Activated T-cell treated with anti-CD3 and anti-CD28 coated beads, Interleukin-2, amount 50 U/mL, for 48 hours (primary cell): ENCODE measurements at regions not wholly inside any gene's neighbourhood (a gene's known extent, or its start where the extent isn't known, plus 50 kb on each side); places are given as distances from the start of the nearest gene placed in this dataset.
A peak's percentile ranks its signal among the peaks of the same experiment; 100 is the strongest.
"Not testable (repeated sequence)": the region's sequence is repeated elsewhere in the genome, so short reads cannot be mapped to it uniquely, and the experiment has no call there.

Source experiments
- DNase-seq, 2 experiments: peaks; one replicate each; pipeline ENCODE4 v3.0.0-alpha.2; 2020

DNA sequence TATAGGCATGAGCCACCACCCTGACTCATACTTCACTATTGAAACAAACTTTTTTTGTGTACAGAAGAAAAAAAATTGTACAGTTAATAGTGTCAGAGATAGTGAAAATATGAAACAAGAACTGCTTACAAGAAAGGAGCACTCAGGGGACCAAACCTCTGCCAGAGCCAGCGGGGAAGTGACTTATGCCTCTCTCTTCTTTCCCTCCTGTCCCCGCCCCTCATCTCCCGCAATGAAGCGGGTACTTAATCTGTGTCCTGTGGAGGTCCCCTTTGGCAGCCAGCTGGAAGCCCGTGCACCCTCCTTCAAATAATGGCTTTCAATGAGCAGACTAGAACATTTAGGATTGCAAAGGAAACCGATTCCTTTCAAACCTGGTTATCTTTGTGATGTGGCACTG, 51.5 kb downstream of the PPIAL4A start:
- peak; percentile 34 to 44 for DNase-seq

DNA sequence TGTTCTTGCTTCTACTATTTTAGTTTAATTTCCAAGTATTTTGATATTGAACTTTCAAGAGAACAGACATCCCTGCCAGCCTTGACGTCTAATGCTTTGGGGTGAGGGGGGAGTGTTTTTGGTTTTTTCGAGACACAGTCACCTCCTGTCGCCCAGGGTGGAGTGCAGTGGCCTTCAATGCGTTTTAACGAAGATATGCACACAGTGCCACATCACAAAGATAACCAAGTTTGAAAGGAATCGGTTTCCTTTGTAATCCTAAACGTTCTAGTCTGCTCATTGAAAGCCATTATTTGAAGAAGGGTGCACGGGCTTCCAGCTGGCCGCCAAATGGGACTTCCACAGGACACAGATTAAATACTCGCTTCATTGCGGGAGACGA, 52.3 kb downstream of the PPIAL4A start:
- DNase-seq: not testable (repeated sequence)

DNA sequence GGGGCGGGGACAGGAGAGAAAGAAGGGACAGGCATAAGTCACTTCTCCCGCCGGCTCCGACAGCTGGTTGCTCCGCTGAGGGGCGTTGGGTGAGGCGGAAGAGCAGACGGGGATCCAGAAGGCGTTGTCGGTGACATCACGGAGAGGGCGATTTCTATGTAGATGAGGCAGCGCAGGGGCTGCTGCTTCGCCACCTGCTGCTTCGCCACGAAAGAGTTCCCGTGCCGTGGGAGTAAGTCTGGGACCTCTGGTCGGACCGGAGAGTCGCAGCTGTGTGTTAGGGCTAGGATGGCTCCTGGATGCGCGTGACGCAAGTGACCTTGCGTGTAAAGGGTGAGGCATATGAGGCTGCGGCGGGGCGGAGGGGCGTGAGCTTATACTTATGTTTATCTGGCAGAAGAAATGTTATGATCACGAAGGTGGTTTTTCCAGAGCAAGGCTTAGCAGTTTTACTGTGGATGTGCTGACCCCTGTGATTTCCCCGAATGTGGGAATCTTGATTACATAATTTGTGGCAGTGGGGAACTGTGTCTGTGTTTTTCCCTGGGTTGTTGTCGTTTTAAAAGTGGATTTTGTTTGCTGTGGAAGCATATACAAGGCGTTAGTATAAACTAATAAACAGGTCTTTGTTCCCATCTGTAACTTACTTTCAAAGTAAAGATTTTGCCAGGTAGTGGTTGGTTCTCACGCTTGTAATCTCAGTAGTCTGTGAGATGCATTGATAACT, 52.8 kb downstream of the PPIAL4A start:
- peak; percentile 89 to 93 for DNase-seq

DNA sequence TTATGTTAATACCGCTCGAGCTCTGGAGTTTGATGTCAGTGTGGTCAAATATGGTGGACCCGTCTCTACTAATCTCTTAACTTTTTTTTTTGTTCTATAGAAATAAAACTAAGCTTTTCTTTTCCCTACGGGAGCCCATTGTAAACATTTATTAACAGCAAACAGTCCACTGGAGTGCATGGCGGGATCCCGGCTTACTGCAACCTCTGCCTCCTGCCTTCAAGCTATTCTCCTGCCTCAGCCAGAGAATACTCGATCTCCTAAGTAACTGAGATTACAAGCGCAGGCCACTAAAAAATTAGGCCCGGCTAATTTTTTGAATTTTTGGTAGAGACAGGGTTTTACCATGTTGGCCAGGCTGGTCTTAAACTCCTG, 53.4 kb downstream of the PPIAL4A start:
- not testable (repeated sequence) for DNase-seq

DNA sequence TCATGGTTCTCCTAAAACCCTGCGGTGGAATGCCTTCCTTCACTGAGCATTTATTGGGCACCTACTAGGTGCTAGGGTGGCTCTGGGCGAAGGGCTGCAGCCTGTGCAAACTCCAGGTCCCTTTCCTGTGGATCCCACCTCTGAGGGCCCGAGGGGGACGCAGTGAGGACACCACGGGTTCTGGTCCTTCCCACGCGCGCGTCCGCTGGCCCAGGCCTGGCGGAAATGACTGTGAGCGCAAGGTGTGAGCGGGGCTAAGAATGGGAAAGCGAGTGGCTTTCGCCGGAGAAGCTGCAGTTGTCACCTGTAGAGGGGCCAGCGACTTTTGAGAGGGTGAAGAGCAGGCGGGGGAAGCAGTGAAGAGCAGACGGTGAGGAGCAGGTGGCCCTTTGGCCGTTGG, 55.1 kb downstream of the PPIAL4A start:
- not testable (repeated sequence) for DNase-seq

DNA sequence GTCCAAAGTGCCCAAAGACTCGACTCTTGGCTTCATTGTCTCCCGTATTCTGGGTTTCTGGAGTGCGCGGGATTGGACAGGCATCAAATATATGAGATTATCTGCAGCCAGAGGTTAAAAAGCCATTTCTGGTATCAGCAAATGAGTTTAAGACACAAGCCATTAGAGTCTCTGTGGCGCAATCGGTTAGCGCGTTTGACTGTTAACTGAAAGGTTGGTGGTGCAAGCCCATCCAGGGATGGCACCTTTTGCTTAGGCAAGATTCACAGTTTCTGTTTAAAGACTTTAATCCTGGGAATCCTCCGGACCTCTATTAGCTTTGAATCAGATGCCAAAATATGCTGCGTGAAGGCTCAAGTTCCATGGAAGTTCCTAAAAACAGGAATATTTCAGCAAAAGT, 55.6 kb downstream of the PPIAL4A start:
- not testable (repeated sequence) for DNase-seq

DNA sequence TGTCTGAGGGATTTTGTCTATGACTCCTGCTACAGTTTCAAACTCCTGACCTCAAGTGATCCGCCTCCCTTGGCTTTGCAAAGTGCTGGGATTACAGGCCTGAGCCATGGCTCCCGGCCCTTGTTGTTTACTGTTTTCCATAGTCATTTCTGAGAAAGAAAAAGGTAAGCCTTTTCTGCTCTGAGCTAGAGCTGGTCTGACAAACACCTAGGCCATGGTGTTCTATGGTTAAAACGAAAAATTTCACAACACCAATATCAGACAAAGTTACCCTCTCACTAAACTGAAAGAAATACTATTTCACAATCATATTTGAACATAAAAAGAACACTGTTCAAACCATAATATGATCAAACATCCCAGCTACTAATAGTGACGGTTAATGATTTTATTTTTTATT, 57.5 kb downstream of the PPIAL4A start:
- DNase-seq: not testable (repeated sequence)

DNA sequence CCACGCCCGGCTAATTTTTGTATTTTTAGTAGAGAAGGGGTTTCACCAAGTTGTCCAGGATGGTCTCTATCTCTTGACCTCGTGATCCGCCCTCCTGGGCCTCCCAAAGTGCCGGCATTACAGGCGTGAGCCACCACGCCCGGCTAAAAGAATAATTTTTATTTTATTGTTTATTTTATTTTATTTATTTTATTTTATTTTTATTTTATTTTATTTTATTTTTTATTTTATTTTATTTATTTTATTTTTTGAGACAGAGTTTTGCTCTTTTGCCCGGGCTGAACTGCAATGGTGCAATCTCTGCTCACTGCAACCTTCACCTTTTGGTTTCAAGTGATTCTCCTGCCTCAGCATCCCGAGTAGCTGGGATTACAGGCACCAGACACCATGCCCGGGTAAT, 60.2 kb downstream of the PPIAL4A start:
- DNase-seq: not testable (repeated sequence)

DNA sequence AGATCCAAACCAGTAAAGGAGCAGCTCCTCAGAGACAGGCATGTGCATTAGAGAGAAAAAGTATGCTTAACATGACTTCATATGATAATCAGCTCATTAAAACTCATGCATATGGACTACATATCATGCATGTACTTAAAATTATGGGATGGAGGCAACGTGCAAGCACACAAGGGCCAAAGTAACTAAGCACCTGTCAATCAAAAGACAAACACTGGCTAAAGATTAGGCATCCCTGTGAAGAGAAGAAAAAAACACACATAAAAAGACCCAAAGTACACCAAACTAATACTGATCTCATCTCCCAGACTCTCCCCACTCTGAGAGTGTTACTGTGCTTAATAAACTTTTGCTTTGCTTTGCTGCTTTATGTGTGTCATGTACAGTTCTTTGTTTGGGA, 61.1 kb downstream of the PPIAL4A start:
- DNase-seq: not testable (repeated sequence)

DNA sequence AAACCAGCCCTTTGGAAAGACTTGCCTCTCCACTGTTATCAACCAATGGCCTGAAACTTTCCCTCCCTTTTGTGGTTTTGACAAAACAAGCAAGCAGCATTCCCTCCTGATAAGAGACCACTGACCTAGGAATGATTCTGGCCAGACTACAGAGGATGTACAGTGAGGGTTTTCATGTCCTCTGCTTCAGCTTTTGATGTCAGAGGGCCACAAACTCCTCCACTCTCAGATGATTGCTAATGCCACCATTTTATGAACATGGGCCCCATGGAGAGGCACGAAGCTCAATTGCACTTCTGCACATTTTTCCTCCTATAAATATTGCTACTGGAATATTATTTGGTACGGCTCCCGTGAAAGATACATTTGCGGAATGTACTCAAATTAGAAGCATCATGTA, 61.5 kb downstream of the PPIAL4A start:
- DNase-seq: not testable (repeated sequence)

DNA sequence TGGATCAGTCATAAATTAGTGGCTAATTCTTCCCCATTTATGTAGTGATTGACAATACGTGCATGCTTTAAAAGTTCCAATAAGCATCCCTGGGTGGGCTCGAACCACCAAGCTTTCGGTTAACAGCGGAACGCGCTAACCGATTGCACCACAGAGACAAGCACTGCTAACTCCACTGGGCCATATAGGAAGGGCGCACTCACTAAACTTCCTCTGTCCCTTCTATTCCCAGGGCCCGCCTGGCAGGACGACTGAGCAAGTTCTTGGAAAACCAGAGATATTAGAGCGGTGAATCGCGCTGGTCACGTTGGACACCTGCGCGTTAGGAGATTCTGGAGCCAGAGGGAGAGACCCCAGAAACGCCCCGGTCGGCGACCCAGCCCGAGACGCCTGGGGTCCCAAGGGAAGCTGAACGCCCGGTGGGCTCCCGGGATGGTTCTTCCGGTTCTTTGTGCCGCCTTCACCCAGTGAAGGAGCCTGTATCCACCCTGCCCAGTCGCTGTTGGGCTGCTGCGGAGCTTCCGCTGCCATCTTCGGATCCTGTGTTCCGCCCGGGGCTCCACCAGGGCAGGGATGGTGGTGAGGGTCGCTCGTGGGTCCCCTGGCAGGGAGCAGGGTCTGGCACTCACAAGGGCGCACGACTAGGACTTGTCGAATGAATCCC, 62.8 kb downstream of the PPIAL4A start:
- DNase-seq: not testable (repeated sequence)

DNA sequence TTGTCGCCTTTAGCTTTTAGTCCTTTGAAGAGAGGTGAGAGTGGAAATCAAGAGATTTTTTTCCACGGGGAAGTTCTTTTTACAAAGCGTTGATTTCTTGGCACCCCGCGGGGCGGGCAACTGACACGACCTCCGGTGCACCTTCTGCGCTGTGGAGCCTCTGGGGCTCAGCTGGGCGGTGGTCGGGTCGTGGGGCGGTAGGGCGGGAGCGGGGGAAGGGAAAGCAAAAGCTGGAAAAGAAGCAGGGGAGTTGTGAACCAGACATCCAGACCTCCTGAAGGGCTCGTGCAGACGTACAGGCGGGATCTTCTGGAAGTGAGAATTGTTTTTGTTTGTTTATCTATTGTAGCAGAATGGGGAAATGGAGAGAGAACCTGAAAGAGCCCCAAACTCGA, 63.3 kb downstream of the PPIAL4A start:
- not testable (repeated sequence) for DNase-seq

DNA sequence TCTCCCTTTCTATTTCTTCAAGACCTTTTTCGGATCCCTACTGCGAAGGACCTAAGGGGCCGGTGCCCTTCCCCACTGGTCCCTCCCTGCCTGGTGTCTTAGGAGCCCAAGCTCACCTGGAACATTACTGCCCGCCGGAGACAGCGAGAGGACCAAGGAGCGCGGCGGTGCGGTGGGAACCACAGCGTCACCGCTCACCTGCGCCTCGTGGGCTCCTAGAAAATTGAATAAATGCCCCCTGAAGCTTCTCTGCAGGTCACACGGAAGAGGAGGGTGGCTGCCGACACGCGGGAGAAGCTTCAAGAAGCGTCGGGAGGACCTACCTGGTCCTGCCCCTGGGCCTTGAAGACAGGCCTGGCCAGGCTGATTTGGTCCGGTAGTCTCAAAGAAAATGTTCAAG, 65.2 kb downstream of the PPIAL4A start:
- no peak for DNase-seq

DNA sequence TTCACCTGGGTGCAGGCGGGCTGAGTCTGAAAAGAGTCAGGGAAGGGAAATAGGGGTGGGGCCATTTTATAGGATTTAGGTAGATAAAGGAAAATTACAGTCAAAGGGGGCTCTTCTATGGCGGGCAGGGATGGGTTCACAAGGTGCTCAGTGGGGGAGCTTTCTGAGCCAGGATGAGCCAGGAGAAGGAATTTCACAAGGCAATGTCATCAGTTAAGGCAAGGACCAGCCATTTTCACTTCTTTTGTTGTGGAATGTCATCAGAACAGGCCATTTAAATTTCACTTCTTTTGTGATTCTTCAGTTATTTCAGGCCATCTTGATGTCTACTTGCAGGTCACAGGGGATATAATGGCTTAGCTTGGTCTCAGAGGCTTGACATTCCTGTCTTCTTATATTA, 66.4 kb downstream of the PPIAL4A start:
- not testable (repeated sequence) for DNase-seq

DNA sequence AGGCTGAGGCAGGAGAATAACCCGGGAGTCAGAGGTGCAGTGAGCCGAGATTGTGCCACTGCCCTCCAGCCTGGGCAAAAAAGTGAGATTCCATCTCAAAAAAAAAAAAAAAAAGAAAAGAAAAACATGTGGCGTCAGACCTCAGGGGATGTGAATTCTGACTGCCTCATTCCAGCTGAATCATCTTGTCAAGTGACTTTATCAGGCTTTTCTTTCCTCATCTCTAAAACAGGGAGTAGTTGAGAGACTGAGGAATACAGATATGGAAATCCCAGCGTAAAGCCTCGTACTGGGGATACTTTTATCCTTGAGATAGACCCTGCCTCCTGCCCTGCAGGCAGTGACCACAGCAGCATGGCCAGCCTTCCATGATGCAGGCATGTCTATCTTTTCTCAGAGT, 76.4 kb downstream of the PPIAL4A start:
- DNase-seq: not testable (repeated sequence)

DNA sequence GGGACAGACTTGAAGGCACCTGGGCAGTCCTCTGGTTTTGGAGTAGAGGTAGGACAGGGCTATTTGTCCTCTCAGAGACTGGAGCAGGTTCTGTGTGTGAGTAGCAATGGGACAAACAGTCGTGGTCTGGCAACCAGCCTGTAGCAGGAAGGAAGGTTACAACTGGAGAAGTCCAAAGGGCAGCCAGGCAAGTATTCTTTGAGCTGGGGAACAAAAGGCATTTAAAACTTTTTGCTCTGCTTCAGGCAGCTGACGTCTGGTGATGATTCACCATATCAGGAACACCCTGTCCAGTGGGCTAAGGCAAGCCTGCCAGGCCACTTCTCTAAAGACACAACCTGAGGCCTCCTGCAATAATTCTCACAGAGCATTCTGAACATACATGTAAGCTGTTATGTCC, 83.3 kb downstream of the PPIAL4A start:
- DNase-seq: not testable (repeated sequence)

DNA sequence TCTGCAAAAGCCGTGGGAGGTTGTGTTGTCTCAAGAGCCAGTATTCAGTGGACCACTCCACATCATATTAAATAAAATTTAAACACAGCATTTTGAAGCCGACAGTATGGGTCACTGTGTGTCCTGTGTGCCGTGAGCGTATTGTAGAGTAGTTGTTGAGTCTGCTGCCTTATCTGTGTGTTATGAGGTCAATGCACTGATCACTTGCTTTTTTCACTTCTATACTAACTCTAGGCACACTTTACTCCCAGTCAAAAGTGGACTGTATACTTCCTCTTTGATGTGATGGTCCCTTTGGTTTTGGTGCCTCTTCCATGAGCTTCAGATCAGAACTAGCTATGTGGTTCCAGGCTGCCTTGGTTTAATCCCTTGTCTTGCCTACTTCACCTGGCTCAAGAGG, 84.3 kb downstream of the PPIAL4A start:
- not testable (repeated sequence) for DNase-seq

DNA sequence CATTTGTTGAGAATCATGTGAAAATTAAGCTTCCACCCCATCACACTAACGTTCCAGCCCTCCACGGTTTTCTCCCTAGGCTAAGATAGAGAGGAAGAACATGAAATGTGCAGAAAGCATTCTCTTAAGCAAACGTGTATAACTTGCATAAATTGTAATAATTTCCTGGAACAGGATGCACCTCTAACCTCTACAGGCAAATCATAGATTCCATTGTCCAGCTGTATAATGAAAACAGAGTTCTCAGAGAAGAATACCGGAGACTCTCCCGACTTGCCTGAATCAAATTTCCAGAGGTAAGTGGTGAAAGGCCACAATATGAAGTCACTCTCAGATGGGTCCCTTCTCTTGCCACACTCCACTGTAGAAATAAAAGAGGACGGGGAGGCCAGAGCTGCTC, 87.7 kb downstream of the PPIAL4A start:
- DNase-seq: not testable (repeated sequence)

DNA sequence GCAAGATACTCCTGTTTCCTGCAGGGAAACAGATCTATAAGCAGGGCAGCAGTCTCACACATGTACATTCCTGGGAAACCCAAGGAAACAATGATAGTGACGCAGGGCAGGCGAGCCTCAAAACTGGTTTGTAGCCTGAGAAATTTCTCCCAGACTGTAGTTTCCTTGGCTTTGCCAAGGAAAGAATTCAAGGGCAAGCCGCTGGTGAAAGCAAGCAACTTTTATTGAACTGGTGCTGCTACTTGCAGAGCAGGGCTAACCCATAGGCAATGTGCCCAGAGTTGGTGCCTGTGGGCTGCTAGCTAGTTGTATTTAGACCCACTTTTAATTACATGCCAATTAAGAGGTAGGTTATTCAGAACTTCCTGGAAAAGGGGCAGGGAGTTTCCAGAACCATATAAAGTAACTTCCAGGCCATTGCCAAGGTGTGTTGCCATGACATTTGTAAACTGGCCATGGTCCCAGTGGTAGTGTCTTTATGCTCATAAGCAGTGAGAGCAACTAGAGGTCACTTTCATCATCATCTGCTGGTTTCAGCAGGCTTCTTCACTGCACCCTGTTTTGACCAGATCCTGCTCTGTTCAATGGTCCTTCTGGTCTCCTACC, 92.0 kb downstream of the PPIAL4A start:
- not testable (repeated sequence) for DNase-seq

DNA sequence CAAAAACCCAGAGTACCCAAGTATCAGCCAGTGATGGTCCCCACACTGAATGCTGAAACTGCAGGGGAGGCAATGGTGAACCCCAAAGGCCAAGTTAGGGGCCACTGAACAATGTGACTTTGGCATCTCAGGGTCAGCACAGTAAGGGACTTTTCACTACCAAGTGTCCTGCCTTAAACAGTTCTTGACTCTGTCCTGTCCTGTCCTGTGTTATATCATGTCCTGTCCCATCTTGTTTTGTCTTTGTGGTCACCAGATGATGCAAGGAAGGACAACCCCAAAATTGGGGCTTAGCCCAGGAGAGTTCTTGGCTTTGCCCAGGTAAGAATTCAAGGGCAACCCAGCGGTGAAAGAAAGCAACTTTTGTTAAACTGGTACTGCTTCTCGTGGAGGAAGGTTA, 105.0 kb downstream of the PPIAL4A start:
- DNase-seq: not testable (repeated sequence)

DNA sequence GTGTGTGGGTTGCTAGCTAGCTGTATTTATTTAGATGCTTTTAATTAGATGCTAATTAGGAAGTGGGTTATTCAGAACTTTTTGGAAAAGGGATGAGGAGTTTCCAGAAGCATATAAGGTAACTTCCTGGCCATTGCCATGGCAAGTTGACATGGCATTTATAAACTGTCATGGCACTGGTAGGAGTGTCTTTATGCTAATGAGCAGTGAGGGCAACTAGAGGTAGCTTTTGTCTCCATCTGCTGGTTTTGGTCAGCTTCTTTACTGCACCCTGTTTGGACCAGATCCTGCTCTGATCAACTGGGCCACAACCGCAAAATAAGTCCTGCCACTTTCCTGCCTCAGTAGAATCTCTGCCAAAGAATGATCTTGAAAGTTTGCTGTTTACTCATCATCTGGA, 105.5 kb downstream of the PPIAL4A start:
- not testable (repeated sequence) for DNase-seq

DNA sequence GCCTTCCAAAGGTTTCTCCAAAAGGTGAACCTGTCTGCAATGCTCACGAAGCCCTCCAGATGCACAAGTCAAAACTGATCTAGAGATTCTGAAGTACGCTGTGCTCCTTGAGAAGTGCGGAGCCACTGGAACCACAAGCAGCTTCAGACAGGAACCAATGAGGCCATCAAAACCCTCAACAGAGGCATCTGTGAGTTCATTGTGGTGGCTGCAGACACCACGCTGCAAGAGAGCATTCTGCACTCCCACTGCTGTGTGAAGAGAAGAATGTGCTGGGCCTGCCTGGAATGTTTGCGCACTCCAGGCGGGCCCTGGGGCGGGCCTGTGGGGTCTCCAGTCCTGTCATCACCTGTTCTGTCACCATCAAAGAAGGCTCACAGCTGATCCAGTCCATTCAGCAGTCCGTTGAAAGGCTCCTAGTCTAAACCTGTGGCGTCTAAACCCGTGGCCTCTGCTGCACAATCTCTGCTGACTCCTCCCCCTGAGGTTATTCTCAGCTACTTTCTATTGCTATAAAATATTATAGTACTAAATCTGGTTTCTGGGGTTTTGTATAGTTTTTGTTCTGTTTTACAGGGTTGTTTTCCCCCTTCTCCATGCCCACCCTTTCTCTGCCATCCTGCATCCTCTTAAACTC, 111.6 kb downstream of the PPIAL4A start:
- DNase-seq: not testable (repeated sequence)

DNA sequence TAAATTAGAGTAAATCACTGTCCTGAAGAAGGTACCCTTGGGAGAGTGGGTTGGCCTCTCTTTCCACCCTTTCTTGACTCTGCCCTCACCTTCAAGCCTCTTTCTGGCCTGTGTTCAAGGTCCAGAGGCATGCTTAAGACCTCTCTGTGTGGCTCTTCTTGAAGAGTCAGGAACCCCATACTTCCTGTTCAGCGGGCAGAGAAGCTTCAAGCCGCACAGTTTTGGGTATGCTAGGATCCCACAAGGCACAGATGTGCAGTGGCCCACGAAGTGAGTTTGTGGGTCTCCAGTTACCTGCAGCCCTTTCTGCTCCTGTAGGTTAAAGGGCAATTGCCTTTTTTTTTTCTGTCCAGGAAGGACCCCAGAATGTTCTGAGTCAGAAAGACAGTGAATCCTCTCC, 113.7 kb downstream of the PPIAL4A start:
- not testable (repeated sequence) for DNase-seq

DNA sequence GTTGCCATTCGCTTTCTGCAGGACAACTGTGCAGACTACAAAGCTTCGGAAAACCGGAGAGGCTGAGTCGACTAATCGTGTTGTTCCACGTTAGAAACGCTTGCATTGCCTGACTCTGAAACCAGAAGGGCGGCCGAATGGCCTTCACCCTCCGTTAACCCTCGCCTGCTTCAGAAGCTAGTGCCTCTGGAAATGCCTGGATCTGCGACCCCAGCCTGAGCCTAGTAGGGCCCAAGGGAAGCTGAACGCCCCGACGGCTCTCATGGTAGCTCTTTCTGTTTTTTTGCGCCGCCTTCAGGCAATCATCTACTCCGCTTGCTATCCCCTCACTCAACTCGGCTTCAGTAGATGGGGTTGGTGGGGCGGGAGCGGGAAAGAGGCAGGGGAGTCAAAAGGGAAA, 117.3 kb downstream of the PPIAL4A start:
- DNase-seq: not testable (repeated sequence)
